GM13976 (cell line): ENCODE measurements at regions not wholly inside any gene's neighbourhood (a gene's known extent, or its start where the extent isn't known, plus 50 kb on each side); places are given as distances from the start of the nearest gene placed in this dataset.
"Not testable (repeated sequence)": the region's sequence is repeated elsewhere in the genome, so short reads cannot be mapped to it uniquely, and the experiment has no call there.

Experiments used
- DNase-seq: peaks from one replicate; pipeline ENCODE4 v3.0.0; 2012; ENCODE audit warnings: low spot score
- CTCF ChIP-seq: IDR thresholded peaks from 2 replicates; pipeline ENCODE4 v1.5.1; 2012; ENCODE audit warnings: borderline replicate concordance, mild to moderate bottlenecking; ENCODE audit not compliant: insufficient read depth; ENCODE audit errors: extremely low read depth, missing control alignments, control extremely low read depth
- in situ Hi-C: fragments of 300-500 bp; cut with MboI; formaldehyde crosslinking; loops from one replicate; pipeline ENCODE4 v1.12.0; 2022; ENCODE audit warnings: low sequenced_read_pairs, mixed read lengths, inconsistent platforms; ENCODE audit not compliant: unreplicated experiment

- DNase-seq = no peak
- no peak for TF ChIP-seq CTCF
- in situ Hi-C loops = no loop called here
Measured at GRCh38 chr9:29439961-29440360, 1866.7 kb upstream of the C9orf72 start.

GRCh38 chr9:29440449-29440848, 1867.2 kb upstream of the C9orf72 start:
- in situ Hi-C loops = no loop called here
- no peak for TF ChIP-seq CTCF
- DNase-seq = no peak

- in situ Hi-C loops = no loop called here
- TF ChIP-seq CTCF = no peak
- no peak for DNase-seq
Measured at GRCh38 chr9:29445751-29446150, 1872.5 kb upstream of the C9orf72 start.

GRCh38 chr9:29449306-29449705, 1876.0 kb upstream of the C9orf72 start:
- TF ChIP-seq CTCF = no peak
- DNase-seq = no peak
- in situ Hi-C loops = no loop called here

- in situ Hi-C loops, DNase-seq: not testable (repeated sequence)
Measured at GRCh38 chr9:29450343-29450875, 1877.1 kb upstream of the C9orf72 start.

- in situ Hi-C loops = no loop called here
- no peak for TF ChIP-seq CTCF
- DNase-seq = no peak
Measured at GRCh38 chr9:29456940-29457339, 1883.7 kb upstream of the C9orf72 start.

- in situ Hi-C loops = no loop called here
- no peak for DNase-seq
- TF ChIP-seq CTCF = no peak
Measured at GRCh38 chr9:29475471-29475870, 1902.2 kb upstream of the C9orf72 start.
